GM06990 (cell line): ENCODE measurements at regions not wholly inside any gene's neighbourhood (a gene's known extent, or its start where the extent isn't known, plus 50 kb on each side); places are given as distances from the start of the nearest gene placed in this dataset.

ENCODE experiments used
- DNase-seq: peaks from one replicate; pipeline ENCODE4 v3.0.0-alpha.2; 2011; ENCODE audit not compliant: insufficient read length; ENCODE audit errors: extremely low read depth
- H3K27me3 ChIP-seq: replicated peaks from 2 replicates; pipeline ENCODE4 v1.6.0; 2011; ENCODE audit warnings: low read length; ENCODE audit not compliant: control insufficient read depth, insufficient read depth
- H3K36me3 ChIP-seq: 2 replicates; pipeline ENCODE4 v1.5.1; 2011; ENCODE audit warnings: low read length; ENCODE audit not compliant: control insufficient read depth, insufficient read depth
- H3K4me3 ChIP-seq: replicated peaks from 2 replicates; pipeline ENCODE4 v1.5.1; 2011; ENCODE audit warnings: low read depth, mild to moderate bottlenecking, control low read depth, low read length
- CTCF ChIP-seq: IDR thresholded peaks from 2 replicates; pipeline ENCODE4 v1.5.1; 2011; ENCODE audit warnings: low read length, control low read depth, mild to moderate bottlenecking, inconsistent platforms; ENCODE audit not compliant: insufficient read depth, poor library complexity, severe bottlenecking

GRCh38 chr1:217373761-217374701, 256.9 kb downstream of the GPATCH2 start:
- no peak for TF ChIP-seq CTCF
- Histone ChIP-seq H3K27me3 (no peaks in the 10 kb centered on the region), H3K36me3 (no peaks in the 10 kb centered on the region), H3K4me3 (no peak overlapping the region)
- DNase-seq, result no peak

GRCh38 chr1:217372049-217372970, 258.6 kb downstream of the GPATCH2 start:
- no peaks in the 10 kb centered on the region for H3K36me3 ChIP-seq
- no peak for DNase-seq
- no peak for TF ChIP-seq CTCF
- no peak overlapping the region for H3K4me3 ChIP-seq
- H3K27me3 ChIP-seq, result no peaks in the 10 kb centered on the region

DNA sequence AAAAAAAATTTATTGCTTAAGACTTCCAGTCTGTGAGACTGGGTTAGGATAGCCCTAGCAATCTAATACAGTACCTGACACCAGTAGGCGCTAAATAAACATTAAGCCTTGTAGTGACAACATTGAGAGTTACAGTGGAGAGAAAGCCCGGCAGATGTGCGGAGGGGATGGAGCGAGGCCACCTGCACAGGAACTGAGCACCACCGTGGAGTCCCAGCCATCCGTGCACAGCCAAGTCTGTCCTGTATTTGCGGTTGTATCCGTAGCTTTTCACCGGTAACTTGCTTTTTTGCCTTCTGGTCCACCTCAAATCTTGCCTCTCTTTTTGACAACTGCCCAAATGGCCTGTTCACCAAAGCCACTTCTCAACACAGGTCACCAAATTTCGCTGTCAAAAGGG, 260.1 kb downstream of the GPATCH2 start:
- Histone ChIP-seq H3K36me3 (no peaks in the 10 kb centered on the region), H3K27me3 (no peaks in the 10 kb centered on the region), H3K4me3 (no peak overlapping the region)
- no peak for TF ChIP-seq CTCF
- no peak for DNase-seq

DNA sequence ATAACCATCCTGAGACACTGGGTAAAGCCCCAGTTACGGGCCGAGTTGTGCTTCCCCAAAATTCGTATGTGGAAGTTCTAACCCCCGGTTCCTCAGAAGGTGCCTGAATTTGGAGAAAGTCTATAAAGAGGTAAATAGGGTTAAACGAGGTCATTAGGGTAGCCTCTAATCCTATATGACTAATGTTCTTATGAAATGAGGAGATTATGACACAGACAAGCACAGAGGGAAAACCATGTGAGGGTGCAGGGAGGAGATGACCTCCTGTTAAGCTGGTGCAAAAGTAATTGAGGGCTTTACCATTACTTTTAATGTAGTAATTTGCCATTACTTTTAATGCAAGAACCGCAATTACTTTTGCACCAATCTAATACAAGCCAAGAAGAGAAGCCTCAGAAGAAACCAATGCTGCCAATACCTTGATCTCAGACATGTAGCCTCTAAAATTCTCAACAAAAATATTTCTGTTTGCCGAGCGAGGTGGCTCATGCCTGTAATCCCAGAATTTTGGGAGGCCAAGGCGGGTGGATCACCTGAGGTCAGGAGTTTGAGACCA, 260.8 kb downstream of the GPATCH2 start:
- Histone ChIP-seq H3K36me3 (no peaks in the 10 kb centered on the region), H3K4me3 (no peak overlapping the region), H3K27me3 (no peaks in the 10 kb centered on the region)
- TF ChIP-seq CTCF, result no peak
- no peak for DNase-seq

DNA sequence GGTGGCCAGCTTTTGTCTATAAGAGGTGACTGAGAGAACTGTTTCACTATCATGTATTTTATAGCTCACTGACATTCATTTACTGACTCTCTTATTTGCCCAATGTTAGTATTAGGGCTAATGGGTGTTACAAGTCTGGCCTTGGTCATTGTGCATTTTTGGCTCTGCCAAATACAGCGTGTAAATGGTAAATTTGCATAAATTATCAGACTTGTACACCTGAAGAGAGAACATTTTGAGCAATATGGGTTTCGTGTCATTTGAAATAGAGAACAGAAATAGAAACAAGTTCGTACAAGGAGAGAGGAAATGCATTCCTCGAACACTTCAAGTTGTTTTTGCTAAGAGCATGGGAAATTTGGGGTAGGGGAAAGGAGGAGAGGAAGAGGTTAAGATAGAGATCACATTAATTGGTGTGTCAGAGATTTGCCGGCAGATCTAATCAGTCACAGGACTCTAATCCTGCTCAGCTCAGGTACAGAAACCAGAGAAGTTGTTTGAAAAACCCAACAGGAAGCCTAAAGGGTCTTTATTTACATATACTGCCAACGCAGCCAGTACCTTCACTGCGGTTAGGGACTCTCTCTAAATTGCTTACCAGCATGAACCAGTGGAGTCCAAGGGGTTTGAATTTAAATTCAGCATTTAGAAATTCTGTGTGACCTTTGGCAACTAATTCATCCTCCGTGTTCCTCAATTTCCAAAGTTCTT, 261.5 kb downstream of the GPATCH2 start:
- peak overlapping the region; percentile 9; the same call in 1 of the 2 replicates for H3K4me3 ChIP-seq
- TF ChIP-seq CTCF, result no peak
- H3K27me3 ChIP-seq, result no peaks in the 10 kb centered on the region; the same call in 1 of the 2 replicates
- peak; percentile 15 for DNase-seq
- no peaks in the 10 kb centered on the region for H3K36me3 ChIP-seq
